Activated CD4-positive, alpha-beta memory T cell treated with anti-CD3 and anti-CD28 coated beads, Interleukin-2, amount 10 ng/mL, durations not matched to agents 7 days and 5 days (primary cell): ENCODE measurements at regions not wholly inside any gene's neighbourhood (a gene's known extent, or its start where the extent isn't known, plus 50 kb on each side); places are given as distances from the start of the nearest gene placed in this dataset.

Experiments
- CTCF ChIA-PET: fragments of 350-600 bp; sonication (Branson Sonifier 250); formaldehyde crosslinking; loops from one replicate; lab custom pipeline; 2021; ENCODE audit warnings: antibody characterized with exemption, inconsistent platforms; lab: Charles Lee
- POLR2A ChIA-PET: fragments of 350-600 bp; sonication (Branson Sonifier 250); formaldehyde crosslinking; loops from one replicate; lab custom pipeline; 2021; ENCODE audit warnings: antibody characterized with exemption; lab: Charles Lee
- DNase-seq: peaks from one replicate; pipeline ENCODE4 v3.0.0-alpha.2; 2020
- H3K27ac Mint-ChIP-seq: one replicate; pipeline ENCODE4 v1.8.0; 2021; ENCODE audit warnings: mild to moderate bottlenecking, mixed read lengths
- H3K27me3 Mint-ChIP-seq: one replicate; pipeline ENCODE4 v1.8.0; 2021; ENCODE audit warnings: mixed read lengths
- H3K36me3 Mint-ChIP-seq: one replicate; pipeline ENCODE4 v1.8.0; 2021; ENCODE audit warnings: low read depth, mixed read lengths
- H3K4me1 Mint-ChIP-seq: one replicate; pipeline ENCODE4 v1.8.0; 2021; ENCODE audit warnings: mixed read lengths
- H3K4me3 Mint-ChIP-seq: one replicate; pipeline ENCODE4 v1.8.0; 2021; ENCODE audit warnings: mild to moderate bottlenecking, mixed read lengths
- H3K9me3 Mint-ChIP-seq: one replicate; pipeline ENCODE4 v1.8.0; 2021; ENCODE audit warnings: mixed read lengths

DNA sequence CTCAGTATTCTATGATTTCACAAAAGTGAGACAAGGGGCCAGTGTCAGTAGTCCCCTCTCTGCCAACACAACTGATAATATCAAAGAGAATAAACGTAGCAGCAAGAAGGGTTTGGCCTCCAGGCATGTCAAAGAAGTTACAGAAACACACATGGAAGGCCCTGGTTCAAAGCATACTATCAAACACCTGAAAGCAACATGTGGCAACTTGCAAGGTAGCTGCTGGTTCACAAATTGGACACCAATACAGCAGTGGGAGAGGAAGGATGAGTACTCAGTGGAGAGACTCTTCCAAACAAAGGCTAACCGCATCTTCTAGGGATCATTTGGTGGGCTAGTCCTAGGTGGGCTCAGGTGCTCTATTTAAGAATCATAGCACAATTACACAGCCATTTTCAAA, 74.9 kb upstream of the MAOA start:
- Mint-ChIP-seq H3K27ac (no peak overlapping the region), H3K27me3 (no peaks in the 10 kb centered on the region), H3K9me3 (no peaks in the 10 kb centered on the region), H3K4me1 (no peaks in the 10 kb centered on the region), H3K36me3 (no peaks in the 10 kb centered on the region), H3K4me3 (no peak overlapping the region)
- CTCF ChIA-PET, result no interaction called here
- POLR2A ChIA-PET, result no interaction called here
- DNase-seq, result no peak

DNA sequence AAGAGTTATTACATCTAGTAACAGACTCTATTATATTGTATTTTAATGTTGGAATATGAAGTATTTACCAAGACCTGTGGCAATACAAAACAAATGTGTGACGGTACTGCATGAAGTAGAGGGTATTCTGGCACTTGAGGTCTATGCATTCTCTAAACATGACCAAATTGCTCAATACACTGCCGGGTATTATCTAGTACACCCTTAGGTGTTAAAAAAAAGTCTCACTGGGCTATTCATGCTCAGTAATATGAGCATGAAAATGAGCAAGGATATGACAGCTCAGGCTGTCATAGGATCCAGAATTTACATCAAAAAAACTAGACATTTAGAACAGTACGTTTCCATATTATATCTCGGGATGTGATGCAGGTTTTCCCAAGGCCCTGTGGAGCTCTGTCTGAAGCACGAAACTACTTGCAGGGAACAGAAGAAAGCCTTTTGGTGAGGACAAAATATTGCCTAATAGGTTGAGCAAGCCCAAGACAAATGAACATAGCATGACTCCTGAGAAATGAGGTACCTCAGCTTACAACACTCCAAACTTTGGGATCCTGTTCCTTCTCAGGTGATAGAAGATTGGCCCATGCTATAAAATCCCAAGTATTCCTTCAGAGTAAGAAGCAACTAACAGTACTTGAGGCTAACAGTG, 74.1 kb upstream of the MAOA start:
- Mint-ChIP-seq H3K27me3 (no peaks in the 10 kb centered on the region), H3K4me3 (no peak overlapping the region), H3K27ac (no peak overlapping the region), H3K4me1 (no peaks in the 10 kb centered on the region), H3K36me3 (no peaks in the 10 kb centered on the region), H3K9me3 (no peaks in the 10 kb centered on the region)
- POLR2A ChIA-PET, result no interaction called here
- no peak for DNase-seq
- CTCF ChIA-PET, result no interaction called here

- no peaks in the 10 kb centered on the region for H3K9me3 Mint-ChIP-seq
- no peaks in the 10 kb centered on the region for H3K27me3 Mint-ChIP-seq
- POLR2A ChIA-PET, result no interaction called here
- no peak overlapping the region for H3K27ac Mint-ChIP-seq
- CTCF ChIA-PET, result no interaction called here
- no peak for DNase-seq
- H3K4me1 Mint-ChIP-seq, result no peaks in the 10 kb centered on the region
- H3K36me3 Mint-ChIP-seq, result no peaks in the 10 kb centered on the region
- no peak overlapping the region for H3K4me3 Mint-ChIP-seq
These were observed 73.6 kb upstream of the MAOA start for GRCh38 chrX:43582540-43582913.

DNA sequence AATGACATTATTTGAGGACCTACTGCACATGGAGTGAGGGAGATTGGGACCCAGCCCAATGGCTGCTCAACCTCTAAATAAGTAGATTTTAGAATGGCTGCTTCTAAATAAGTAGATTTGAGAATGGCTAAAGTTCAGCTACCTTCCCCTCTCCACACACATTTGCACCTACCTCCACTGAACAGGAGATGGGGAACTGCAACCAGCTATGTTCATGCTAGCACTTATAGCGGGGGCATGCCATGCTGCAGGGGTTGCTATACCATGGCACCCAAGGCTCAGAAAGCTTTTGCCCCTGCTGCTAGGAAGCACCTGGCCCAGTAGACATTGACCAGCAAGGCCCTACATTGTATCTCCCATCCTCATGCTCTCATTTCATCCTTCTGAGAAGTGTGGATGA, 70.2 kb upstream of the MAOA start:
- ChIA-PET POLR2A (no interaction called here), CTCF (no interaction called here)
- H3K4me3 Mint-ChIP-seq, result no peak overlapping the region
- H3K4me1 Mint-ChIP-seq, result no peaks in the 10 kb centered on the region
- no peaks in the 10 kb centered on the region for H3K36me3 Mint-ChIP-seq
- no peak overlapping the region for H3K27ac Mint-ChIP-seq
- DNase-seq, result no peak
- H3K27me3 Mint-ChIP-seq, result no peaks in the 10 kb centered on the region
- H3K9me3 Mint-ChIP-seq, result no peaks in the 10 kb centered on the region

DNA sequence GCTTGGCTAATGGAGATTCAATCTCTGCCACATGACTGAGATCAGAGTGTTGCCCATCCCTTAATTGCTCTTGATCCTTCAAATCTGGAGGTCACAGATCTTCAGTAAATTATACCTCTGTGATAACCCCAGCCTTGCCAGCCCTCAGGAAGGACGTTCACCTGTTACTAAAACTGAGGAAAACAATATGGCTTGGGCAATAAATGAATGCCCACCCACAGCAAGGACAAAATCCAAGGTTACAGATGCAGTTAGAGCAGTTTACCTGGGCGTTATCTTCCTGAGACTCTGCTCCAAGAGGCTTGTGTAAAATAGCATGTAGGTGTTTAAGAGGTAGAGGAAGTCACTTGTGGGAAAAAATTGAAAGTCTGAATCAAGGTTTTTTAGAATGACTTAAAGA, 69.3 kb upstream of the MAOA start:
- no peaks in the 10 kb centered on the region for H3K4me1 Mint-ChIP-seq
- no peaks in the 10 kb centered on the region for H3K27me3 Mint-ChIP-seq
- H3K4me3 Mint-ChIP-seq, result no peak overlapping the region
- H3K9me3 Mint-ChIP-seq, result no peaks in the 10 kb centered on the region
- POLR2A ChIA-PET, result no interaction called here
- no peaks in the 10 kb centered on the region for H3K36me3 Mint-ChIP-seq
- CTCF ChIA-PET, result no interaction called here
- no peak overlapping the region for H3K27ac Mint-ChIP-seq
- DNase-seq, result no peak

DNA sequence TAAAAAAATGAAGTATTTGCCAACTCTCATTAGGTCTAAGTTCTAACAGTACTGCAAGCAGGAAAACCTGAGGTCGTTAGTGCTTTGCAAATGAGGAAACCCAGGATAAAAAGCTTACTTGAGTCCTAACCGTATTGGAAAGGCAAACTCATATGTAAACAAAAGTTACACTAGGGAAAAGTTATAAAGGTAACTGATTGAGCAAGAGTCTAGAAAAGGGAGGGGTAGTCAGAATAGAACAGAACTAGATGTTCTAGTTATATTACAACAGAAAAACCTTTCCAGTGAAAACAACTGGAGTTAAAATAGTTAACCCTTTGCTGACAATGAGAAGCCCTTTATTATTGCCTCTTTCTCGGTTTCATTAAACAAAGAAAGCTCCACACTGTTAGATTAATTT, 66.4 kb upstream of the MAOA start:
- H3K4me3 Mint-ChIP-seq, result no peak overlapping the region
- DNase-seq, result no peak
- H3K9me3 Mint-ChIP-seq, result no peaks in the 10 kb centered on the region
- no peaks in the 10 kb centered on the region for H3K36me3 Mint-ChIP-seq
- ChIA-PET POLR2A (no interaction called here), CTCF (no interaction called here)
- no peaks in the 10 kb centered on the region for H3K27me3 Mint-ChIP-seq
- H3K4me1 Mint-ChIP-seq, result no peaks in the 10 kb centered on the region
- H3K27ac Mint-ChIP-seq, result no peak overlapping the region

GRCh38 chrX:43590150-43590549, 65.9 kb upstream of the MAOA start:
- POLR2A ChIA-PET, result no interaction called here
- Mint-ChIP-seq H3K27ac (no peak overlapping the region), H3K4me3 (no peak overlapping the region)

GRCh38 chrX:43592597-43592996, 63.5 kb upstream of the MAOA start:
- POLR2A ChIA-PET, result no interaction called here
- CTCF ChIA-PET, result no interaction called here
- H3K36me3 Mint-ChIP-seq, result no peaks in the 10 kb centered on the region
- H3K4me3 Mint-ChIP-seq, result no peak overlapping the region
- no peak overlapping the region for H3K27ac Mint-ChIP-seq
- H3K9me3 Mint-ChIP-seq, result no peaks in the 10 kb centered on the region
- no peaks in the 10 kb centered on the region for H3K4me1 Mint-ChIP-seq
- no peaks in the 10 kb centered on the region for H3K27me3 Mint-ChIP-seq
- DNase-seq, result no peak

More at GRCh38 chrX:43590150-43590549, 65.9 kb upstream of the MAOA start:
- H3K9me3 Mint-ChIP-seq, result no peaks in the 10 kb centered on the region
- no peak for DNase-seq
- H3K36me3 Mint-ChIP-seq, result no peaks in the 10 kb centered on the region
- no peaks in the 10 kb centered on the region for H3K27me3 Mint-ChIP-seq
- CTCF ChIA-PET, result no interaction called here
- no peaks in the 10 kb centered on the region for H3K4me1 Mint-ChIP-seq

DNA sequence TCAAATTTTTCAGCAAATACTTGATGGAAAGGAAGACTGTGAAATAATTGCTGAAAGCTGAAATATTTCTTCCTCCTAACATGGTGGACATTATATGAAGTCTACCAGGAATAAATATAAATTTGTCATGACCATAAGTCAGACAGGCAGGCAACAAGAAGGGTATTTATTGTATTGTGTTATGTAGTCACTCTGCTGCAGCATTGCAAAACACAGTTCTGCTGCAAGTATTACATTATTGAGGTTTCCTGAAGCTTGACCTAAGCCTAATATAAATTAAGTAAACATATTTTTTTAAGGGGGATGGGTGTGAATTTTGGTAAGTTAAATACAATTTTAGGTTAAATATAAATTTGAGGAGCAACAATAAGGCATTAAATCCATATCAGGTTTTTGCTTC, 60.2 kb upstream of the MAOA start:
- Mint-ChIP-seq H3K27ac (no peak overlapping the region), H3K27me3 (no peaks in the 10 kb centered on the region), H3K36me3 (no peaks in the 10 kb centered on the region), H3K9me3 (no peaks in the 10 kb centered on the region), H3K4me3 (no peak overlapping the region), H3K4me1 (no peaks in the 10 kb centered on the region)
- ChIA-PET CTCF (no interaction called here), POLR2A (no interaction called here)
- no peak for DNase-seq

- H3K36me3 Mint-ChIP-seq, result peaks cover 3% of the 10 kb centered on the region
- no peaks in the 10 kb centered on the region for H3K27me3 Mint-ChIP-seq
- H3K4me3 Mint-ChIP-seq, result no peak overlapping the region
- H3K4me1 Mint-ChIP-seq, result peaks cover 1% of the 10 kb centered on the region
- H3K27ac Mint-ChIP-seq, result no peak overlapping the region
- no peak for DNase-seq
- peaks cover 4% of the 10 kb centered on the region for H3K9me3 Mint-ChIP-seq
- CTCF ChIA-PET, result no interaction called here
- POLR2A ChIA-PET, result no interaction called here
These were observed 51.3 kb upstream of the MAOA start for GRCh38 chrX:43604753-43605152.

GRCh38 chrX:43605351-43605750, 50.7 kb upstream of the MAOA start:
- no peaks in the 10 kb centered on the region for H3K27me3 Mint-ChIP-seq

More at GRCh38 chrX:43605351-43605750, 50.7 kb upstream of the MAOA start:
- Mint-ChIP-seq H3K4me1 (peaks cover 1% of the 10 kb centered on the region), H3K36me3 (peaks cover 3% of the 10 kb centered on the region), H3K27ac (no peak overlapping the region), H3K9me3 (peaks cover 4% of the 10 kb centered on the region), H3K4me3 (no peak overlapping the region)
- no peak for DNase-seq
- POLR2A ChIA-PET, result no interaction called here
- CTCF ChIA-PET, result no interaction called here
